ENCODE measurements at regions not wholly inside any gene's neighbourhood (a gene's known extent, or its start where the extent isn't known, plus 50 kb on each side); places are given as distances from the start of the nearest gene placed in this dataset.

GRCh38 chr12:34294137-34294536 lies 271.8 kb downstream of the ALG10 start:
- DNase-seq = no peak

- no peak for DNase-seq
Observed at GRCh38 chr12:34294671-34295365, 272.5 kb downstream of the ALG10 start.

- DNase-seq = no peak
Observed at GRCh38 chr12:34295366-34296142, 273.3 kb downstream of the ALG10 start.

GRCh38 chr12:34296143-34297041 lies 274.1 kb downstream of the ALG10 start:
- no peak for DNase-seq

GRCh38 chr12:34297126-34297789 lies 275.0 kb downstream of the ALG10 start:
- DNase-seq = no peak

GRCh38 chr12:34297790-34298164 lies 275.5 kb downstream of the ALG10 start:
- no peak for DNase-seq

- DNase-seq = no peak
Observed at GRCh38 chr12:34298176-34298970, 276.1 kb downstream of the ALG10 start.

- DNase-seq = no peak
Observed at GRCh38 chr12:34298971-34299801, 276.9 kb downstream of the ALG10 start.

GRCh38 chr12:34299802-34300193 lies 277.5 kb downstream of the ALG10 start:
- DNase-seq = no peak

GRCh38 chr12:34300376-34301250 lies 278.3 kb downstream of the ALG10 start:
- no peak for DNase-seq

GRCh38 chr12:34301251-34302130 lies 279.2 kb downstream of the ALG10 start:
- DNase-seq = no peak

GRCh38 chr12:34302131-34302885 lies 280.0 kb downstream of the ALG10 start:
- DNase-seq = no peak

- no peak for DNase-seq
Observed at GRCh38 chr12:34303091-34303870, 281.0 kb downstream of the ALG10 start.

GRCh38 chr12:34304001-34304400 lies 281.7 kb downstream of the ALG10 start:
- DNase-seq = no peak

GRCh38 chr12:34304546-34304945 lies 282.2 kb downstream of the ALG10 start:
- no peak for DNase-seq

GRCh38 chr12:34305176-34305575 lies 282.9 kb downstream of the ALG10 start:
- DNase-seq = no peak

- no peak for DNase-seq
Observed at GRCh38 chr12:34306133-34306830, 284.0 kb downstream of the ALG10 start.

All from DMS 273 treated with DMSO at 0.1 percent for 48 hours (cell line).